Epithelial cell of esophagus (primary cell): ENCODE measurements at regions not wholly inside any gene's neighbourhood (a gene's known extent, or its start where the extent isn't known, plus 50 kb on each side); places are given as distances from the start of the nearest gene placed in this dataset.

Source experiments
- DNase-seq: peaks from one replicate; pipeline ENCODE4 v3.0.0; 2010; ENCODE audit warnings: low read depth
- H3K4me3 ChIP-seq: 2 replicates; pipeline ENCODE4 v1.5.1; 2011; ENCODE audit warnings: mild to moderate bottlenecking, low read length, control low read depth
- CTCF ChIP-seq: IDR thresholded peaks from 2 replicates; pipeline ENCODE4 v1.5.1; 2011; ENCODE audit warnings: low read depth, mild to moderate bottlenecking, low read length, control low read depth, inconsistent platforms; ENCODE audit not compliant: insufficient read depth; ENCODE audit errors: missing control alignments

DNA sequence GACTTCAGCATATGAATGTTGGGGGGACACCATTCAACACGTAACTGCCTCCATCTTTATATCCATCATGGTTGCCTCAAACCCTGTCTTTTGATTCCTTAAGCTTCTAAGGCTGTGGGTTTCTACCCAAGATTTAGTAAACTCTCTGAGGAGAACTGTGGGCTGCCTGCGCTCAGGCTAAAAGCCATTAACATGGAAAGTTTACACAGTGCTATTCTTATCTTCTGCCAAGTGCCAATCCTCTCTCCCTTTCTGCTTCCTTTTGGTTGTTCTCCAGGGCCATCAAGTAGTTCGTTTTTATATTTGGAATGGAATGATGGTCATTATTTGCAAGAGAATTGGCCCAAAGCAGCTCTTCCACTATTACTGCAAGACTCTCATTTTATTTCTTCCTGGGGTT is 97.3 kb upstream of the KLF14 start:
- no peak for DNase-seq
- TF ChIP-seq CTCF = no peak
- H3K4me3 ChIP-seq = no peak overlapping the region

DNA sequence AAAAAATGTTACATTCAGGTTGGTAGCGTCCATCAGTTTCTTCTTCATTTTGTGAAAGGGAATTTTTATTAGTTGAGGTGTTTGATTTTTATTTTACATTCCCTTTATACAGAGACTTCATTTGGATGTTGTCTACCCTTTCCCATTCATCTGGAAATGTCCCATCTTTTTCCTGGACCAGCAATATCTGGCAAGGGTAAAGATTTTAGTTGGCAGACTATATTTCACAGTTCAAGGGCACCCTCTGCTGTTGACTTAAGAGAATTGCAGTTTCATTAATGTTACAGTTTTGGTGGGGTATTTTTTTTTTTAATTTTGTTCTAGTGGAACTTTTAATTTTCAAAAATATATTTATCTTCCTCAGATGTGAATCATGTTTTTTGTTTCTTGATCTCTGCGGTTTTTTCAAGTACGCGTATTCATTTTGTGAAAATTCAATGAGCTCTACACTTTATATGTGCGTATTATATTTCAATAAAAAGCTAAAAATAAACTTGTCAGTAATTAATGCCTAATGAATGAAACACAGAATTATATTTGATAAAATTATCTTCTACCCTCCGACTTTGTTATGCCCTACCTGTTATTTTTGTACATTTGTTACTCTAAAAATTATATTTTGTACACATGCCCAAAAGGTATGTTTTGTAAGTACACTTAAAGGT is 97.9 kb upstream of the KLF14 start:
- peak; percentile 52 for DNase-seq
- no peak overlapping the region for H3K4me3 ChIP-seq
- peak; percentile 64 for TF ChIP-seq CTCF

DNA sequence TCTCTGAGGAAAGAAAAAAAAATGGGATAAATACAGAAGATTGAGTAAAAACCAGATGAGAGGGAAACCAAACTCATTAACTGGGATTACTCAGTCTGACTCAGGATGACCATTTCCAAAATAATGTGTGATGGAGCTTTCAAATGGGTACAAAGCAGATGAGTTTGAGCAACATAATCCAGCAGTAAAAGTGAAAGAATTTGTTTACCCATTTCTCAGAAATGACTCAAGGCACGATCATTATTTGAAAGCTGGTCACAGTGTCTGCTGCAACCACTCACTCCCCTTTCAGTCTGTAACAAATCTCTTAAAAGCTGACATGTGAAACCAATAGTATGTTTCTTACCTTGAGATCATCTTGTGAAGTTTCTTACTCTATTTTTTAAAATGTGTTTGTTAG is 104.7 kb upstream of the KLF14 start:
- no peak overlapping the region for H3K4me3 ChIP-seq
- peak; percentile 87 for DNase-seq
- TF ChIP-seq CTCF = no peak

DNA sequence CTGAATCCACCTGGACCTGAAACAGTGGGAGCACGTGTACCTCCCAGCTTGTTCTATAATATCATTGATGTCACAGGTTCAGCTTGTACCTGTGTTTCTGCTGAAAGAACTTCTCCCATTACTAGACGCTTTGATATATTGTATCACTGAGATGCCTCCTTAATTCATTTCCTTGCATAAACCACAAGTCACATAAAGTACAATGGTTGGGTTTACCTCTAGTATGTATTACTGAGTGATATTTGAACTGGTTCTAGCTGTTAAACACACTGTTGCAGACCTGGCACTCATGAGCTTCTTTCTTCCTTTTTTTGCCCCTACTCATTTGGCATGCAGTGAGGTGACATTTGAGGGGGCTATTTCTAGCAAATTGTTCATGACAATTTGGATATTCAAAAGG is 106.6 kb upstream of the KLF14 start:
- no peak for TF ChIP-seq CTCF
- H3K4me3 ChIP-seq = no peak overlapping the region
- DNase-seq = no peak

GRCh38 chr7:130841416-130841815 is 107.4 kb upstream of the KLF14 start:
- H3K4me3 ChIP-seq = no peak overlapping the region
- TF ChIP-seq CTCF = no peak
- DNase-seq = no peak

DNA sequence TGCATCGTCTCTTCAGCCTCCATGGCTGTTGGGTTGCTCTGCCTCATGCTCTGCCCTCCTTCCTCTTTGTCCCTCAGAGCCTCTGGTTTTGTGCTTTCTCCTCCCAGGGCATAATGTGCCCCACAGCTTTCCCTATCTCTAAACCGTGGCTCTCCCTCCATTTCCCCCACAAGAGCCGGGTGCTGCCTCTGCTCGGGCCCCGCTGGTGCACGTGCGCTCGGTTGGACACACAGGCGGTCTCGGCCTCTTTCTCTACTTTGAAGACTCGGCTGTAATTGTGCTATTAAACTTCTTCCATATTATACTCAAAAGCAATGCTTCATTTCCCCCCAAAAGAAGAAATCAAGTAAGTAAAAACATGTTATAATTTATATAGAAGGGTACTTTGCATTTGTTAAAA is 109.7 kb upstream of the KLF14 start:
- H3K4me3 ChIP-seq = no peak overlapping the region
- TF ChIP-seq CTCF = no peak
- no peak for DNase-seq
